ENCODE measurements at regions not wholly inside any gene's neighbourhood (a gene's known extent, or its start where the extent isn't known, plus 50 kb on each side); places are given as distances from the start of the nearest gene placed in this dataset.
"Not testable (repeated sequence)": the region's sequence is repeated elsewhere in the genome, so short reads cannot be mapped to it uniquely, and the experiment has no call there.

GRCh38 chr14:71629765-71630492, 302.3 kb upstream of the RGS6 start:
- no peaks in the 10 kb centered on the region for H3K9me3 ChIP-seq (replicated peaks; ENCODE audit: control insufficient read depth, insufficient read depth, low read length)
- no peaks in the 10 kb centered on the region for H4K20me1 ChIP-seq (replicated peaks; ENCODE audit: control insufficient read depth, extremely low read depth, insufficient read depth, low read length)
- TF ChIP-seq CTCF (IDR thresholded peaks at IDR 0.05; ENCODE audit: extremely low read depth in 1 of 2, insufficient read depth in 1 of 2, low read depth in 1 of 2, low read length in 2 of 2) (no peak), POLR2AphosphoS5 (IDR thresholded peaks at IDR 0.05; ENCODE audit: insufficient read depth, low read depth, low read length) (peak; percentile 30), FOS (IDR thresholded peaks at IDR 0.05; ENCODE audit: borderline replicate concordance, insufficient read depth, low read length) (peak; percentile 36)
- FAIRE-seq: no peak
- H3K27ac ChIP-seq (ENCODE audit: insufficient read depth, low read depth, low read length): no peak overlapping the region
- H3K4me2 ChIP-seq (ENCODE audit: insufficient read depth, low read length): peak overlapping the region; percentile 30
- H3K36me3 ChIP-seq (ENCODE audit: control insufficient read depth in 2 of 2, extremely low read depth in 1 of 2, insufficient read depth in 2 of 2, low read length in 2 of 2): no peaks in the 10 kb centered on the region
- no peaks in the 10 kb centered on the region for H3K9me1 ChIP-seq (replicated peaks; ENCODE audit: control insufficient read depth, extremely low read depth, insufficient read depth, low read length)
- intact Hi-C loops (cut with micrococcal nuclease): no loop called here
- no peak overlapping the region for H3K9ac ChIP-seq (replicated peaks; ENCODE audit: extremely low read depth, insufficient read depth, low read length)
- H3K4me1 ChIP-seq (ENCODE audit: control insufficient read depth, extremely low read depth, insufficient read depth, low read length): peaks cover 12% of the 10 kb centered on the region
- dilution Hi-C loops (cut with MboI; ENCODE audit: extremely low pct_ligation_motif_present, low sequenced_read_pairs): no loop called here
- H3K4me3 ChIP-seq (replicated peaks in 1 of 3; ENCODE audit: insufficient read depth in 1 of 3, low read depth in 1 of 3, low read length in 3 of 3): no peak overlapping the region
- peak; percentile 44 for DNase-seq (ENCODE audit: low read depth, low spot score)
- no TSS peak for BruUV-seq (replicated peaks)
- ChIA-PET CTCF (interaction anchor here (1.0 to 1.3 kb wide), 2 partner anchors 9 to 29 kb away, joined by 3 to 4 read pairs; no protein-coding TSS in a partner anchor), POLR2A (no interaction called here)
- no peaks in the 10 kb centered on the region for H3K27me3 ChIP-seq (ENCODE audit: control insufficient read depth in 2 of 2, insufficient read depth in 2 of 2, low read length in 2 of 2)
- H2AFZ ChIP-seq (ENCODE audit: low read depth, low read length): no peak overlapping the region
- H3K79me2 ChIP-seq (ENCODE audit: control insufficient read depth, insufficient read depth, low read length): no peaks in the 10 kb centered on the region

- H3K4me2 ChIP-seq (ENCODE audit: insufficient read depth, low read length); H3K27ac ChIP-seq (ENCODE audit: insufficient read depth, low read depth, low read length); H3K9me1 ChIP-seq (replicated peaks; ENCODE audit: control insufficient read depth, extremely low read depth, insufficient read depth, low read length); H3K27me3 ChIP-seq (ENCODE audit: control insufficient read depth in 2 of 2, insufficient read depth in 2 of 2, low read length in 2 of 2); dilution Hi-C loops (cut with MboI; ENCODE audit: extremely low pct_ligation_motif_present, low sequenced_read_pairs); BruUV-seq (replicated peaks); FAIRE-seq; H3K79me2 ChIP-seq (ENCODE audit: control insufficient read depth, insufficient read depth, low read length); H3K9me3 ChIP-seq (replicated peaks; ENCODE audit: control insufficient read depth, insufficient read depth, low read length); H3K9ac ChIP-seq (replicated peaks; ENCODE audit: extremely low read depth, insufficient read depth, low read length); CTCF ChIA-PET; H2AFZ ChIP-seq (ENCODE audit: low read depth, low read length); H4K20me1 ChIP-seq (replicated peaks; ENCODE audit: control insufficient read depth, extremely low read depth, insufficient read depth, low read length); POLR2A ChIA-PET; H3K36me3 ChIP-seq (ENCODE audit: control insufficient read depth in 2 of 2, extremely low read depth in 1 of 2, insufficient read depth in 2 of 2, low read length in 2 of 2); H3K4me3 ChIP-seq (replicated peaks in 1 of 3; ENCODE audit: insufficient read depth in 1 of 3, low read depth in 1 of 3, low read length in 3 of 3); intact Hi-C loops (cut with micrococcal nuclease); DNase-seq (ENCODE audit: low read depth, low spot score): not testable (repeated sequence)
- H3K4me1 ChIP-seq (ENCODE audit: control insufficient read depth, extremely low read depth, insufficient read depth, low read length): peaks cover 16% of the 10 kb centered on the region
Observed at GRCh38 chr14:71631030-71631429, 301.2 kb upstream of the RGS6 start.
